GM12878 (cell line): ENCODE measurements at regions not wholly inside any gene's neighbourhood (a gene's known extent, or its start where the extent isn't known, plus 50 kb on each side); places are given as distances from the start of the nearest gene placed in this dataset.

Experiments used
- CUX1 ChIP-seq: IDR thresholded peaks from 2 replicates; pipeline ENCODE4 v1.6.1; 2012; ENCODE audit warnings: improper control_type of control experiment, low read depth, low read length; ENCODE audit not compliant: insufficient replicate concordance
- HCFC1 ChIP-seq: fragments of 150-350 bp; IDR thresholded peaks from 2 replicates; pipeline ENCODE4 v1.6.1; 2014; ENCODE audit warnings: low read length
- KDM1A ChIP-seq: fragments of 200-600 bp; sonication (generic); IDR thresholded peaks from 2 replicates; pipeline ENCODE4 v1.6.1; 2016; ENCODE audit warnings: borderline replicate concordance
- MTA3 ChIP-seq: IDR thresholded peaks from 2 replicates; pipeline ENCODE4 v1.6.1; 2012; ENCODE audit warnings: low read length, inconsistent platforms, borderline replicate concordance
- ZBTB40 ChIP-seq: fragments of 450-650 bp; IDR thresholded peaks from 2 replicates; pipeline ENCODE4 v1.6.1; 2016; ENCODE audit warnings: mild to moderate bottlenecking, moderate library complexity, borderline replicate concordance
- ZZZ3 ChIP-seq: IDR thresholded peaks from 2 replicates; pipeline ENCODE4 v1.6.1; 2011; ENCODE audit warnings: low read depth; ENCODE audit not compliant: control insufficient read depth, insufficient read length
- TF ChIP-seq, protein P1 (sequence below): fragments of 450-650 bp; IDR thresholded peaks from 2 replicates; pipeline ENCODE4 v1.6.1; 2017; ENCODE audit warnings: low read depth, mild to moderate bottlenecking, moderate library complexity
- TF ChIP-seq, protein P2 (sequence below): IDR thresholded peaks from 2 replicates; pipeline ENCODE4 v1.6.1; 2012; ENCODE audit warnings: low read depth, low read length, improper control_type of control experiment

DNA sequence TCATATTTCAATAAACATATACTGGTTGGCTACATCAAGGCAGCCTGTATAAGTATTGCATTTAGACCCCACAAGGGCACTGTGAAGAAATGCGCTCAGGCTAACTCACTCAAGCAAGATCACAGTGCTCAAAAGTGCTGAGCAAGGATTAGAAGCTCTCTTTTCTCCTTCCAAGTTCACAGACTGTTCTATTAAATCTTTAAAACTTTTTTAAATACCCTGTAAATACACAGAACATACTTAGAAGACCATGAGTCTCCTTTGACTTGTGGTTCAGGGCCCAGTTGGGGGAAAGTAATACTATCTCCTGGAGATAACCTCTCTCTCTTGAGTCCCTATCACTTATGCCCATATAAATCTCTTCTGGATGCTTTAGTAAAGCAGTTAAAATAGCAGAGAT is 152.9 kb downstream of the SP3 start (continued):
- no peak for TF ChIP-seq CUX1
- TF ChIP-seq HCFC1, result no peak
- TF ChIP-seq, protein P1, sequence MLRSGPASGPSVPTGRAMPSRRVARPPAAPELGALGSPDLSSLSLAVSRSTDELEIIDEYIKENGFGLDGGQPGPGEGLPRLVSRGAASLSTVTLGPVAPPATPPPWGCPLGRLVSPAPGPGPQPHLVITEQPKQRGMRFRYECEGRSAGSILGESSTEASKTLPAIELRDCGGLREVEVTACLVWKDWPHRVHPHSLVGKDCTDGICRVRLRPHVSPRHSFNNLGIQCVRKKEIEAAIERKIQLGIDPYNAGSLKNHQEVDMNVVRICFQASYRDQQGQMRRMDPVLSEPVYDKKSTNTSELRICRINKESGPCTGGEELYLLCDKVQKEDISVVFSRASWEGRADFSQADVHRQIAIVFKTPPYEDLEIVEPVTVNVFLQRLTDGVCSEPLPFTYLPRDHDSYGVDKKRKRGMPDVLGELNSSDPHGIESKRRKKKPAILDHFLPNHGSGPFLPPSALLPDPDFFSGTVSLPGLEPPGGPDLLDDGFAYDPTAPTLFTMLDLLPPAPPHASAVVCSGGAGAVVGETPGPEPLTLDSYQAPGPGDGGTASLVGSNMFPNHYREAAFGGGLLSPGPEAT, result no peak
- no peak for TF ChIP-seq ZBTB40
- TF ChIP-seq, protein P2, sequence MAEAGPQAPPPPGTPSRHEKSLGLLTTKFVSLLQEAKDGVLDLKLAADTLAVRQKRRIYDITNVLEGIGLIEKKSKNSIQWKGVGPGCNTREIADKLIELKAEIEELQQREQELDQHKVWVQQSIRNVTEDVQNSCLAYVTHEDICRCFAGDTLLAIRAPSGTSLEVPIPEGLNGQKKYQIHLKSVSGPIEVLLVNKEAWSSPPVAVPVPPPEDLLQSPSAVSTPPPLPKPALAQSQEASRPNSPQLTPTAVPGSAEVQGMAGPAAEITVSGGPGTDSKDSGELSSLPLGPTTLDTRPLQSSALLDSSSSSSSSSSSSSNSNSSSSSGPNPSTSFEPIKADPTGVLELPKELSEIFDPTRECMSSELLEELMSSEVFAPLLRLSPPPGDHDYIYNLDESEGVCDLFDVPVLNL, result no peak
- no peak for TF ChIP-seq MTA3
- TF ChIP-seq KDM1A, result no peak
- TF ChIP-seq ZZZ3, result no peak
